Globus pallidus (tissue), 1 donor: ENCODE measurements at regions not wholly inside any gene's neighbourhood (a gene's known extent, or its start where the extent isn't known, plus 50 kb on each side); places are given as distances from the start of the nearest gene placed in this dataset.
A peak's percentile ranks its signal among the peaks of the same experiment; 100 is the strongest.
"Not testable (repeated sequence)": the region's sequence is repeated elsewhere in the genome, so short reads cannot be mapped to it uniquely, and the experiment has no call there.

Source experiments
- DNase-seq: peaks from one replicate; pipeline ENCODE4 v3.0.0-alpha.2; 2015; ENCODE audit warnings: low spot score

DNA sequence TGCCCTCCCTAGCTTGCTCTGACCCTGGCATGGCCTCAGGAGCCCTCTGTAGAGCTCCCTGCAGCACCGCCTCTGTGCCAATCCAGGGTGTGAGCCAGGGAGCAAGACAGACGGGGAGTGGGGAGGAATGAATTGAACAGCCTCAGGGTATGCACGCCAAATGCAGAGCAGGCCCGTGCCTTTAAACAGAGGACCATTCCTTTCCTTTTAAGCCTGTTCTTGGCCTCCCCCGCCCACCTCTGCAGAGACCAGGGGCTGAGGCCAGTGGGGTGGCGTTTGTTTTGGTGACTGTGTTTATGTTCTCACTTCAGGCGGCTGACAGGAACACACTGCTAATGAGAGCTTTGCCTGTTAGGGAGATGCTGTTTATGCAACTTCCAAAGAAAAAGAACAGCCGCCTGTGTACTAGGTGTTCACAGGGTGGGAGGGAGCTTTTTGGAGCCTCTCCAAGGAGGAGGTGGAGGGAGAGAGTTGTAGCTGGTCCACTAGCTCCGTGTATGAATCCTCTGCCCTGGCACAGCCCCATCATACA lies 528.1 kb upstream of the DPP6 start:
- peak; percentile 60 for DNase-seq

DNA sequence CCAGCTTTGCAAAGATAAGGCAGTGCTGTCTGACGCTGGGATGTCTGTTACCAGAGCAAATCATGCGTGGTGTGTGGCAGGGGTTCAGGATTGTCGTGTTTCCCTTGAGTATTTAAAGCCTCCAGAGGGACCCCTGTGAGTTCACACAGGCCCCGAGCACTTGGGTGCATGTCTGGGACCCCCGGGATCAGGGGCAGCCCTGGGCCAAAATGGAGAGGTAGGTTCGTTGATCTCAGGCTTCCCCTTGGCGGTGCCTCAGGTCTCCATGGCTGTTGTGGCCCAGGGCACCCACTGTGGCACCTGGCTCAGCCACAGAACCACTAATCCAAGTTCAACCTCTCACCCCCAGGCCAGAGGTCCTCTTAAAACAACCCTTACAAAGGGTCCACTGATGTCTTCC lies 523.1 kb upstream of the DPP6 start:
- DNase-seq, result no peak

GRCh38 chr7:153529651-153530165 lies 522.5 kb upstream of the DPP6 start:
- no peak for DNase-seq

- no peak for DNase-seq
Measured at GRCh38 chr7:153530441-153530840, 521.8 kb upstream of the DPP6 start.

- no peak for DNase-seq
Measured at GRCh38 chr7:153532326-153532725, 519.9 kb upstream of the DPP6 start.

DNA sequence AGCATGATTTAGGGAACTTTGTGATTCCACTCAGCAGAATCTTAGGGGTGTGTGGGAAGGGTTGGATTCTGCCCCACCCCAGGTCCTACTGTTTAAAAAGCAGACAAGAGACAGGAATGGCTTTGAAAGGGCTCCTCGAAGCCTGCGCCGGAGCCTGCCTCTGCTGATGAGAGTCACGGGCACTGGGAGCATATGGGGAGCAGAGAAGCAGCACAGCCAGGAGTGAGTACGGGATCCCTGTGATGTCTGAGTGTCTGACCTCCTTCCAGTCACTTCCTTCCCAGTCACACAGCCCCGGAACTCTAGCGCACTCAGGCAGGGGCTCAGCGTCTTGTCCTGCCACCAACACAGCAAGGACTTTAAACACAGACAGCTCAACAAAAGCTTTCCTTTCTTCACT lies 514.9 kb upstream of the DPP6 start:
- DNase-seq, result no peak

- DNase-seq, result no peak
Measured at GRCh38 chr7:153541903-153542302, 510.3 kb upstream of the DPP6 start.

GRCh38 chr7:153543232-153543631 lies 509.0 kb upstream of the DPP6 start:
- DNase-seq, result no peak

GRCh38 chr7:153550173-153550572 lies 502.0 kb upstream of the DPP6 start:
- DNase-seq, result no peak

- DNase-seq, result no peak
Measured at GRCh38 chr7:153564391-153564790, 487.8 kb upstream of the DPP6 start.

GRCh38 chr7:153566324-153566723 lies 485.9 kb upstream of the DPP6 start:
- DNase-seq, result no peak

DNA sequence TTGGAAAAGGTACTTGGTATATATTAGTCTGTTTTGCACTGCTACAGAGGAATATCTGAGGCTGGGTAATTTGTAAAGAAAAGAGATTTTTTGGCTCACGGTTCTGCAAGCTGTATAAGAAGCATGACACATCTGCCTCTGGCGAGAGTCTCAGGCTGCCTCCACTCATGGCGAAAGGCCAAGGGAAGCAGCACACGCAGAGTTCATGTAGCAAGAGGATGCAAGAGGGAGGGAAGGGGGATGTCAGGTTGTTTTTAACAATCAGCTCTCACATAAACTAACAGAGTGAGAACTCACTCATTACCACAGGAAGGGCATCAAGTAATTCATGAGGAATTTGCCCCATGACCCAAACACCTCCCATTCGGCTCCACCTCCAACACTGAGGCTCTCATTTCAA lies 484.8 kb upstream of the DPP6 start:
- no peak for DNase-seq

- DNase-seq, result not testable (repeated sequence)
Measured at GRCh38 chr7:153569520-153569919, 482.7 kb upstream of the DPP6 start.

- DNase-seq, result no peak
Measured at GRCh38 chr7:153576096-153576495, 476.1 kb upstream of the DPP6 start.

- DNase-seq, result no peak
Measured at GRCh38 chr7:153581419-153581818, 470.8 kb upstream of the DPP6 start.

- DNase-seq, result no peak
Measured at GRCh38 chr7:153584132-153584531, 468.1 kb upstream of the DPP6 start.

- DNase-seq, result no peak
Measured at GRCh38 chr7:153588586-153588985, 463.6 kb upstream of the DPP6 start.

DNA sequence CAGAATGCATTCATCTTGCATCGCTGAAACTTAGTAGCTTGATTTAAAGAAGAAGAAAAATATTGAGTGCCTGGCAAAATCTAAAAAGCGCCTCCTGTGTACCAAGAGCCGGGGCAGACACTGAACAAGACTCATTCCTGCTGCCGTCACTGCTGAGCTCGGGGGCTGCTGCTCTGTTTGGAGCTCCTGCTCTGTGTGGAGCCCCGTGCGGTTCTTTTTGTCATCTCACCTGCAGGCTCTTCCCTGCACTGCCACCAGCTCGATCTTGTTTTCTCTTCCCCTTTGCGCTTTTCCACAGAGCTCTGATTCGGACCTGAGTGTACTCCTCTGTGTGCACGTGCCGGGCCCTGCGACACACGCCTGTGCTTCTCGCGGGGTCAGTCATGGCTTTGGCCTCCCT lies 462.1 kb upstream of the DPP6 start:
- no peak for DNase-seq

- DNase-seq, result no peak
Measured at GRCh38 chr7:153590571-153590970, 461.6 kb upstream of the DPP6 start.

GRCh38 chr7:153607354-153607753 lies 444.8 kb upstream of the DPP6 start:
- DNase-seq, result no peak

DNA sequence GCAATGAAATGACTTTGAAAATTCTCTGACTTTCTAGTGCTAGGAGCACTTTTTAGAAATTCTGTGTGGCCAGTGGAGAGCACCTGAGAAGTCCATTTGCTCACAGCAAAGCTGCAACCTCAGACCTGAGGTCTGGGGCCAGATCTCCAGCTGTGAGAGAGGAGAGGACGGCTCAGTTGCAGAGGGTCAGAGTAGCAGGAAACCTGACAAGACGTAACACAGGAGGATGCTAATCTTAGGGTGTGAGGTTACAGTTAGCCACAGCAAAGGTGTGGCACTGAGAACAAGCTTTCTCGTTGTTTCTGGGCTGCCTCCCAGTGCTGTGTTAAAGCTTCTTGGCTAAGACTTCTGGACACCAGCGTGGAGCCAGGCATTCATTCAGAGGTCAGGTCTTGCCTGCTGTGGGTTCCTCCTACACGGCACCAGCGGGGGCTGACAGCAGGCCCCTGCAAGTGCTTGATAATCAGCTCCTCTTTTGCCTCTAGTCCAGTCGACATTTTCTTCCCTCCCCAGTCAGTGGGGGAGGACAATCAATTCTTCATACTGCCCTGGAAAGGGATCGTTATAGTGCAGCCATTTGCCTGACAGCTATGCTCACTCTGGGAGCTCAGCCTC lies 435.4 kb upstream of the DPP6 start:
- no peak for DNase-seq

GRCh38 chr7:153627323-153627722 lies 424.9 kb upstream of the DPP6 start:
- no peak for DNase-seq

DNA sequence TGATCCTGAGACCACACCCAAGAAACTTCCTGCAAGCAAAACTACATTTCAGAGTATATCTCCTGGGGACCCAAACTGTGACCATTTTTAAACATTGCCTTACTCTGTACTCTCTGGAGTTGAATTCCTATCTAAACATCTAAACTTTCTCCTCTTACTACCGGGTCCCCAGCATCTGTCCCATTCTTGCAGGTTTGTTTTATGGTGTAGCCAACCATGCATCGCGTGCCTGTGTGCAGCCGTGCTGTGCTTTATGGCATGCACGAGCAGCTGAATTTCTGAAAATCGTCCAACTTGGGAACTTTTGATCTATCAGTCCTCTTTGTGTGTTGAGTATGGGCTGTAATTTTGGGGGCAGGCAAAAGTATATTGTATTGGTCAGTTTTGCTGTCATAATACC lies 423.8 kb upstream of the DPP6 start:
- no peak for DNase-seq

DNA sequence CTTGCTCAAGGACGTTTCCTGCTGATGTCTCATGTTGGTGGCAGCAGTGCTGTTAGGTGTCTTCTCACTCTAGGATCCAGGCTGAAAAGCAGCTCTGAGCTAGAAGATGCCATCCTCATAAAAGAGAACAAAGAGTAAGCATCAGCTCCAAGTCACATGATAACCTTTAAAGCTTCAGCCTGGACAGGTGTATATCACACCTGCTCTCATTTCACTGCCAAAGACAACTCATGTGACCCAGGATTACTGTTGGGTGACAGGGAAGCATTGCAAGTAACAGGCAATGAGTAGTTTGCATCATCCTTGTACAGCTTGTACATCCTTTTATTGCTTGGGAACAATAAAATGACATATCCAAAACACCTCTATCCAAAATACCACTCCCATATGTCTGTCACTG lies 423.4 kb upstream of the DPP6 start:
- DNase-seq, result no peak
